Suppressor macrophage treated with lipopolysaccharide for 1 hour (primary cell): ENCODE measurements at regions not wholly inside any gene's neighbourhood (a gene's known extent, or its start where the extent isn't known, plus 50 kb on each side); places are given as distances from the start of the nearest gene placed in this dataset.

Experiments used
- DNase-seq, 3 donors: peaks; one replicate each; pipeline ENCODE4 v3.0.0-alpha.2; 2020 to 2022

DNA sequence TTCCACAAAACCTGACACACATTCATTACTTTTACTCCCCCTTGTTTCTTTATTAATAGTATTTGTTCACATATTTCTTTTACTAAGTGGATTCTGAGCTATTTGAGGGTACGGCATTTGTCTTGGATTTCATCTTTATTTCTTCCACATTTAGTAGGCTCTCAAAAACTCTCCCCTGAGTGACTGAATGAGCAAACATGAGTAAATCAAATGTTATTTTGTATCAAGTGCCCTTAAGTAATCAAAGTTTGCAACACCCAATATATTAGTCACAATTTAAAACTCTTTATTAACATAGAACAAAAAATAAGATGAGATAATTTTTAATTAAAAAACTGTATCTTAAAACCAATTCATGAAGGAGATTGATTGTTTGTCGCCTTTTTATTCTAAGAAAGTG, 1101.9 kb upstream of the TENM4 start:
- no peak for DNase-seq

DNA sequence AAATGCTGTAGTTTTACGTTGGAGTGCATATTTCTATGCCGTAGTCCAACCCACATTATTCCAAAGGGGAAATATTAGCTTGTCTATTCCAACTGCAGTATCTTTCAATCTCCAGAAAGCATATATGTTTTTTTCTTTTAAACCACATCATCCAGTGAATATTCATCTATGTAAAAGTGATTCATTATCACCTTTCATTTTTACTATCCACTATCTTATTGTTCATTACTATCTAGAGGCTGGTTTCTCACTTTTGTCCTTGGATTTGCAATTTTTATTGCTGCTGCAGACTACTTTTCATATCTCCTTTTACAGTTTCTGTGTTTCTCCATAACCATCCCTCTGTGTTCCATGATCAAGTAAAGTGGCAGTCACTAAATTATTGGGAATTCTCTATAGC, 1097.2 kb upstream of the TENM4 start:
- no peak for DNase-seq

DNA sequence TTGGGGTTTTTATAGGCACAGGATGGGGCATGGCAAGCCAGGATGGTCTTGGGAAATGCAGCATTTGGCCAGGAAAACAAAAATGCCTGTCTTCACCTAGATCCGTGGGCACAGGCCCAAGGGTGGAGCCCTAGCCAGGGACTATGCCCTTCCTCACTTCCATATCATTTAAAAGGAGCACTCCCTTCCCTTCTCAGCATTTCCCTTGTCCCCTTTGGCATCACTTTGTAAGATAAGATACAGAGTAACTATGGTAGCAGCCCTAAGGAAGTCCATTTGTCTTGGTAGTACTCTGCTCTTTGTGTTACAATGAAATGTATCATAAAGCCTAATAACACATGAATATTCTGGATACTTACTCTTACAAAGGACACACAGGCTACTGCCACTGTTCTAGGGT, 1092.6 kb upstream of the TENM4 start:
- no peak for DNase-seq

DNA sequence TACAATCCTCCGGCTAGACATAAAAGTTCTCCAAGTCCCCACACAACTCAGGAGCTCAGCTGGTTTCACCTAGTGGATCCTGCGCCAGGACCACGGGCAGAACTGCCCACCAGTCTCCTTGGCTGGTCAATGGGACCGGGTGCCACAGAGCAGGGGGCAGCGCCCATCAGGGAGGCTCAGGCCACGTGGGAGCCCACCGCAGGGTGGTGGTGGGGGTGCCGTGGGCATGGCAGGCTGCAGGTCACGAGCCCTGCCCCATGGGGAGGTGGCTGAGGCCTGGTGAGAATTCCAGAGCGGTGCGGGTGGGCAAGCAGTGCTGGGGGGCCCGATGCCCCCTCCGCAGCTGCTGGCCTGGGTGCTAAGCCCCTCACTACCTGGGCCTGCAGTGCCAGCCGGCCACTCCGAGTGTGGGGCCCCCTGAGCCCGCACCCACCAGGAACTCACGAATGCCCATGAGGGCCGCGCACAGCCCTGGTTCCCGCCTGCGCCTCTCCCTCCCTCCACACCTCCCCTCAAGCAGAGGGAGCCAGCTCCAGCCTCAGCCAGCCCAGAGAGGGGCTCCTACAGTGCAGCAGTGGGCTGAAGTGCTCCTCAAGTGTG, 1091.9 kb upstream of the TENM4 start:
- DNase-seq: no peak

DNA sequence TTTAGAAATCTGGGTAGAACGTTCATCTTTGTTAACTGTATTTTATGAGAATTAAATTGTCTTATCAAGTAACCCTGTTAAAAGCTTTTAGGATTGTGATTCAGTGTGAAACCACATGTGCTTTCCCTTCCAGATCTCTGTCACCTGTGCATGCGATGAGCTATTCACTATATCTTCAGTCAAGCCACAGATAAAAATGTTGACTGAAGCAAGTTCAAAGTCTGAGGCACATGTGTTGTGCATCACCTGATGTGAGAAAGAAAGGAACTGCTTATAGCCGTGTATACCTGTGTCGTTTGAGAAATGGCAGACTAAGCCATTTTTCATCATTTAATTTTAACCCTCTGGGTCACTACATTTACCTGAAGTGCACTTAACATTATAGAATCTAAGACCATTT, 1088.9 kb upstream of the TENM4 start:
- DNase-seq: no peak

DNA sequence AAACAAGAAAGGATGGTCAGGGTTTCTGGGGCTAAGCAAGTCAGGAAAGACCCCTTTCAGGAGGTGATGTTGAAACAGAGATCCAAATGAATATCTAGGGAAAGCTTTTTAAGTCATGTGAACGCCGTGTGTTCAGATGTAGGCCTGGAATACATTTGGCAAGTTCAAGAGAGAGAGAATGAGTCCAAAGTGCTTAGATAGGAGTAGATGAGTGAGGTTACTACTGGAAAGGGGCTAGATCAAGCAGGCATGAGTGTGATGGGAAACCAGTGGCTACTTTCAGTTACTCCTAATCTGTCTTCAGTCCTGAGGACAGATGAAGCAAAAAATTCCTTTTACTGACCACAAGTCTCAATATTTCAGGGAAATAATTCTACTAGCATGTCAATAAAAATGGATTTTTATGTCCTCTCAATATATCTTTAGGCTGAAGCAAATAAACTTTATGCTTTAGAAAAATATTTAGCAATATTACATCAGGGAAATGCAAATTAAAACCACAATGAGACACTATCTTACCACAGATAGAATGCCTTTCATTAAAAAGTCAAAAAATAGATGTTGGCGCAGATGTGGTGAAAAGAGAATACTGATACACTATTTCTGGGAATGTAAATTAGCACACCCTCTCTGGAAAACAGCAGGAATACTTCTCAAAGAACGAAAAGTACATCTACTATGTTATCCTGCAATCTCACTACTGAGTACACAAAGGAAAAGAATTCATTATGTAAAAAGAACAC, 1085.0 kb upstream of the TENM4 start:
- no peak for DNase-seq

DNA sequence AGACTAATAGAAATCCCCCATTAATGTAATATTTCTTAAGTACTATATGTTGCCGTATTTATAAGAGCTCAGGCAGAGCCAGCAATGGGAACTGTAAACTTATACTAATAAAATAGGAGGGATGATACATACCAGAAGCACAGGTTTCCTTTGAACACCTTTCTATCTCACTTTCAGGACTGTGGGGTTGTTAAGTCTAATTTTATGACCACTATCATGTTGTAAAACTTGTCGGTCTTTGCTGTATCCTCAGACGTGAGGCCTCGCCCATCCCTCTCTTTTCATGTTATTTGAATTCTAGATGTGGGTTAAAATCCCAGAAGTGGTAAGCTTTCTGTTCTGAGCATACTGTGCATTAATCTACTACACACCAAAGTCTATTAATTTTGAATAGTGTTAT, 1083.5 kb upstream of the TENM4 start:
- no peak for DNase-seq

DNA sequence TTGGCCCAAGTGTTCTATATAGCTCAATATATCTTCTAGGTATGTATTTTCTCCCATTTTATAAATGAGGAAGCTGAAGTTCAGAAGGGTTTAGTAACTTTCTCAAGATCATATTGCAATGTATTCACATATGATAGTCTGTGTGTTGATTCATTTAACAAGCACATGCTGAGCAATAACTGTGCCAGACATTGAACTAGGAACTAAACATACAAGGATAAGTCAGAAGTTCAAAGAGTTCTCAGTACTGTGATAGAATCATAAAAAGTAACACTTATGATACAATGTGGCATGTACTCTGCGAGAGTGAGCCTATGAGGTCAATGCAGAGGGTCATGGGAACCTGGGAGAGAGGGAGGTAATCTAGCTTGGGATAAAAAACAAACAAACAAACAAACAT, 1082.2 kb upstream of the TENM4 start:
- DNase-seq: no peak

DNA sequence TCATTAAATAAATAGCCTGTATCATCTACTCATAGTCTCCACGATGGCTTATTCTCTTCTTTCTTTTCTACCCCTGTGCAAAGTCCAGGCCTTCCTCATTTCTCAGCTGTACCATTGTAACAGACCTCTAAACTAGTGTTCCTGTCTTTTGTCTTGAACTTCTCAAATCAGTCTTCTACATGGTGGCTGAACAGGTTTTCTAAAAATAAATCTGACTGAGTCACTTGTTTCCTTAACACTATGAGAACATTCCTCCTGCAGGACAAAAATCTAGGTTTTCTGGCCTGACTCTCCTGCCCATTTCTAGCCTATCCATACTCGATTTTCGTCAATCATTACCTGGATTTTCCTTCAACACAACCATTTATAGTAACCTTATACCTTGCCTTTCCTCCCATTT, 1080.8 kb upstream of the TENM4 start:
- no peak for DNase-seq

DNA sequence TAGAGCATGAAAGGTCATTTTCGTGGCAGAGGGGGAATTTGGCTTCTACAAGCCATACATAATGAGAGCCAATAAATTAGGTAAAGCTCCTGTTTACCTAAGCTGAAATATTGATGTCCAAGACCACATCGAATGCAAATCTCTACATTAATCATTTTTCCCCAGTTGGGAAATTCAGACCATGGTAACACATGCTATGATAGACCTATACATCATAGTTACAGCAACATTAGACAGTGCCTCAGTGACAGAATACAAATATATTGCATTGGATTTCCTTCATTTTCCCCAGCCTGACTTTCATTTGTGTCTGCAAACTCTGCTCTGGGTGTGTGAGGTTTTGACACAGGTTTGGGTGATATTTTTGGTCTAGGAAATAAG, 1079.7 kb upstream of the TENM4 start:
- no peak for DNase-seq

DNA sequence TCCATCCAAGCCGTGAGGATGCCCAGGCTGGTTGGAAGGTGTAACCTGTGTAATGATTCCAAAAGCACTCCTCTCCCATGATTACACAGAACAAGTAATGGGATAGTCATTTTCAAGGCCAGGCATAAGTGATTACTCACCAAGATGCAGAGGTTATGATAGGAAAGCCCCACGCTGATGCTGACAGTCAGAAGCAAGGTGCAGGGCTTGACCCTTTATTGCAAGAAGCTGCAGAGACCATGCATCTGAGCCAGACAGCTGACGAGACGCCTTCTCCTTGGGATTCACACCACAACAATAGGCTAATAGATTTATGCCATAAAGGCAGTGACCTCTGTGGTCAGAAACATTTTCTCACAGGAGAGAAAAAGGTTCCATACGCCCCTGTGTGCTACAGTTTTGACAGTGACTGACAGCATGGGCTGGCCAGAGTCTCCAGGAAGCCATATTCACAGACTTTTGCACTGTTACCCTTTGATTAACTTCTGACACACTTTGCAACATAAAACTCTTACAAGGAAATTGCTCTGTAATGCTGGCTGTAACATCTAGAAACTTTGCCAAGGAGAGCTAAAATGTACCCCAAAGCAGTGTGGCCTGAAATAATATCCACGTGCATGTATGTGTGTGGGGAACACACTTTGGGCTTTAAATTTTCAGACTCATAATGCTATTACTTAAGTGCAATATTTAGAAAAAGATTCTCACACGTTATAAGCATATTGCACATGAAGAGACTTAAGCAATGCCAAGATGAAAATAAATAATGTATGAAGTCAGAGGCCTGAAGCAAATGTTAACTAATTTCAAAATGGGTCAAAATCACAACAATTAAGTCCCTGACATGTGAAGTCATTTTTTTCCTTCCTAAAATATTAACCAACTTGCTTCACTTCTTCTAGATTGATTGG, 1079.0 kb upstream of the TENM4 start:
- DNase-seq: no peak

DNA sequence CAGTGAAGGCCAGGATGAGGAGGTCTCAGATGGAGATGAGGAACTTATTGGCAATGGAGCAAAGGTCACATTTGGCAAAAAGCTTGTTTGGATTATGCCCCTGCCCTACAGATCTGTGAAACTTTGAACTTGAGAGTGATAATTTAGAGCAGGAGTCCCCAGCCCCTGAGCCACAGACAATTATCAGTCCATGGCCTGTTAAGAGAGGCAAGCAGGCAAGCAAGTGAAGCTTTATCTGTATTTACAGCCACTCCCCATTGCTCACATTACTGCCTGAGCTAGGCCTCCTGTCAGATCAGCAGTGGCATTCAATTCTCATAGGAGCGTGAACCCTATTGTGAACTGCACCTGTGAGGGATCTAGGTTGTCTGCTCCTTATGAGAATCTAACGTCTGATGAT, 1076.9 kb upstream of the TENM4 start:
- DNase-seq: no peak

DNA sequence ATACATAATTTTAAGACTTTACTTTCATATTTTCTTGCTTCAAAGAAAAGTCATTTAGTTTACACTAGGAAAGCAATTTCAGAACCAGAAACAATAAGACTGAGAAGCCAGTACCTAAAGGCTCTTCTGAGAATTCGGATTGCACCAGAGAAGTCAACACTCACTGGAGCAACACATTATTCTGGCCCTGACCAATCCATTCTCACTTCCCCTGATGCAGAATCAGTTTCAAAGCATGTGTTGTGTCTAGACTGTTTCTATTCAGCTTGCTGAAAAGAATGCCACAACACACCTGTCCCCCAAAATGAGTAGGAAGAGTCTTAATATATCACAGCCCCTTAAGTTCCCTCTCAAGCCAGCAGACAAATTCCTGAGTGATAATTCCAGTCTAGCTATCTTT, 1074.3 kb upstream of the TENM4 start:
- no peak for DNase-seq

DNA sequence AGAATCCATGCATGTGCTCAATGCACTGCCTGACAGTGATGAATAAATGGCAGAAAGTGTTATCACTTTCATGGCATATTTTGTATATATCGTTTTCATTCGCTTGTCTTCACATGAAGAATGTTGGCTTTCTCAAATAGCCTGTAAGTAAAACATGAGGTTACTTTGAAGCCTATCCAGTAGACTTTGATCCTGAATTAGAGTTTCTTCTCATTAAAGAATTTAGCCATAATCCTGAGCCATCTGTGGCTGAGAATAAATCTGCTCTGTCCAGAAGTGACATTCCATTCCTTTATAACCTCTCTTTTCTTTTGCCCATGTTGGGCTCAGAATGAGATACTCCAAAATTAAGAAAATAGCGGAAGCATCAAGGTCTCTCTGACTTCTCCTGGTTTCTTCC, 1071.7 kb upstream of the TENM4 start:
- DNase-seq: no peak

DNA sequence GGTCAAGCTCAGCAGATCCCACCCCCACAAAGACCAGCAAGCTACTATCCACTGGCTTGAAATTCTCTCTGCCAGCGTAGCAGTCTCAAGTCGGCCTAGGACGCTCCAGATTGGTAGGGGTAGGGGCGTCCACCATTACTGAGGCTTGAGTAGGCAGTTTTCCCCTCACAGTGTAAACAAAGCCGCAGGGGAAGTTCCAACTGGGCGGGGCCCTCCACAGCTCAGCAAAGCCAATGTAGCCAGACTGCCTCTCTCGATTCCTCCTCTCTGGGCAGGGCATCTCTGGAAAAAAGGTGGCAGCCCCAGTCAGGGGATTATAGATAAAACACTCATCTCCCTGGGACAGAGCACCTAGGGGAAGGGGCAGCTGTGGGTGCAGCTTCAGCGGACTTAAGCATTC, 1064.9 kb upstream of the TENM4 start:
- no peak for DNase-seq

DNA sequence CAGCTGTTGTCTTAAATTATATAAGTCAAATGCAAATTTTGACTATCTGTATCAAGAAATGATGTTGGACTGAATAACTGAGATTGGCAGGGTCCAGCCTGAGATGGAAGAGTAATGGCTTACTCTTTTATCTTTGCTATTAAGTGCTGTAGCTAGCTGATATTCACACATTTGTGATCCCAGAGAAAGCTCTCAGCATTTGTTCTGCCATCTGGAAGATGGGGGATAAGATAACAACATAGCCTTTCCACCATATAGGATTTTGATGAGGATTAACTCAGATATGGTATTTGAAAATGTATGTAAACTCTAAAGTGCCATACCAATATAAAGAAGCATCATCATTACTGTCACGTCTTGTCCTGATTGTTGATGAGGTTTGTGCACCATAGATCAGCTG, 1063.2 kb upstream of the TENM4 start:
- no peak for DNase-seq

DNA sequence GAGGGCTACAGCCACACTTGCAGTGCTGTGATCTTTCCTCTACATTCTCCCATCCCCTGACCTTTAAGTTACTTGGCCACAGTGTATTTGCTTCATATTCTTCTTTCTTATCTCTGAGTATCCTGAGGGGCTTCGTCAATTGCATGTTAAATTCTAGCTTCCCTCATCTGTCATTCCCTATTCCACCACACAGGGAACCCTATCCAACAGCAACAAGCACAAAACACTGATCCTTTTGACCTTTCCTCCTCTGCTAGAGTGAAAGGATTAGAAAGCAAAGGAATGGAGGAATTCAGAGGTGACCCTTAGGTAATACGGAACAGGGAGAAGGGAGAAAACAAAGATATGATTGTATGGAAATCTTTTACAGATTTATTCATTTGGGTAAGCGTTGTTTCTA, 1061.7 kb upstream of the TENM4 start:
- DNase-seq: no peak

DNA sequence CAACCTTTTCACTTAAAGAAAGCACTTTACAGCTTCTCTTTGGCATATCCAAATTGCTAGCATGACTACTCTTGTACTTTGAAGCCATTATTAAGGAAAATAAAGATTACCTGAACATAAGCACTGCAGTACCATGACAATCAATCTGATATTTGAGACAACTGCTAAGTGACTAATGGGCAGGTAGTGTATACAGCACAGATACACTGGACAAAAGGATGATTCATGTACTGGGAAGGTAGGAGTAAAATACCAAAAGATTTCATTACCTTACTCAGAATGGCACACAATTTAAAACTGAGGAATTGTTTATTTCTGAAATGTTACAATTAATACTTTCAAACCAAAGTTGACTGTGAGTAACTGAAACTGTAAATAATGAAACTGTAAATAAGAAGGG, 1054.3 kb upstream of the TENM4 start:
- no peak for DNase-seq

DNA sequence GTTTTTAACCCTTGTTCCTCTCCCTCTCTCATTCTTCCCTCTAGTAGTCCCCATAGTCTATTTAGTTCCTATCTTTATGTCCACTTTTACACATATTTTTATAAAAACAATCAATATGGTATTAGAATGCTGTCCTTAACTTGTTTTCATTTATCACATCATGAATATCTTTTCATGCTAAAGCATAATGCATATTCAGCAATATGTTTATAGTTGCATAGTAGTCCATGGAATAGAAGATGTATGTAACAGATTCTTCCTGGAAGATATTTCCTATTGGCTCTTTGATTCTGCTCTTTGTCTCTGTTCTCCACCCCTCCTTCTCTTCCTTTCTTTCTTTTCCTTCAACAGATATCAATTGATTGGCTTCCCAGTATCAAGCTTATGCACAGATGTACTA, 1047.1 kb upstream of the TENM4 start:
- DNase-seq: no peak

DNA sequence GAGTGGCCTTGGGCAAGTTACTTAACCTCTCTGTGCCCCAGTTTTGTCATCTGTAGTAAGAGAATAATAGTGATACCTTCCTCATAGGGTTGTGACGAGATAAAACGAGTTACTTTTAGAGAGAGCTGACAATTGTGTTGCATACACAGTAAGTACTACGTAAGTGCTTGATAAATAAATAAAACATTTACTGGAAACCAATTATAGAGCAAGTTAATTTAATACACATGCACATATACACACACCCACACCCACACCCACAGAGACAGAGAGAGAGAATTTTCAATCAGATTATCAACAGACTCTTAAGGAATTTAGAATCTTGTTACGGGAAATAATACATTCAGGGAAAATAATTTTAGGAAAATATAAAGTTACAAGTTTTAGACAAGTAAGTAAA, 1045.8 kb upstream of the TENM4 start:
- no peak for DNase-seq

DNA sequence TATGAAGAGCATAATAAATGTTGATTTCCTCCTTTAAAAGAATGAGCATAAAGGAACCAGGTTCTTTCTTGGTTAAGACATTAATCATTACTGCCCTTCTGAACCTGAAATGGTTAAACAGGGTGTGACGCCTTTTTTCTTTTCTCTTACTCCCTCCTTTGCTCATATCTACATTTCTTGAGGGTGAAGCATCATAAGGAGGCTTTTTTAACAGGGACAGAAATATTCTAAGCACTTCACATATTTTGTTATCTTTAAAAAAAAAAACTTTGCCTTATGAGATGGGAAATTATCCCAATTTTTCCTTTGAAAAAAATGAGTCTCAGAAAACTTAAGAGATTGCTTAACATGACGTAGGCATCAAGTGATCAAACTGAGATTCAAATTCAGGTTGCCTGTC, 1036.3 kb upstream of the TENM4 start:
- no peak for DNase-seq

DNA sequence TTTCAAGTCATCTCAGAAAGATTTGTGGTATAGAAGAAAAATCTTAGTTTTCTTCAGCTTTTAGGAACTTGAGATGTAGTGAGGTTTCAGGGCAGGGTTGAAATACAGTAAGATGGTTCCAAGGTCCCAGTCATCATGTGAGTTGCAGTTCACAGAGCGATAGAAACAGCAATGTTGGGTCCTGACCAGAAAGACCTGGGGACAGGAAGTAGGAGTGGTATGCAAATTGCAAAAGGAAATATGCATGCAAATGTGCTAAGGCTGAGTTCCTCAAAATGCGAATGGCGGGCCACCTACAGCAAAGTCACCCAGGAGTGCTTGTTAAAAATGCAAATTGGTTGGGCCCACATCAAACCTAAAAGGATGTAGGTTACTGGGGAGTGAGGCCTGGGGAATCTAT, 1032.7 kb upstream of the TENM4 start:
- DNase-seq: no peak

DNA sequence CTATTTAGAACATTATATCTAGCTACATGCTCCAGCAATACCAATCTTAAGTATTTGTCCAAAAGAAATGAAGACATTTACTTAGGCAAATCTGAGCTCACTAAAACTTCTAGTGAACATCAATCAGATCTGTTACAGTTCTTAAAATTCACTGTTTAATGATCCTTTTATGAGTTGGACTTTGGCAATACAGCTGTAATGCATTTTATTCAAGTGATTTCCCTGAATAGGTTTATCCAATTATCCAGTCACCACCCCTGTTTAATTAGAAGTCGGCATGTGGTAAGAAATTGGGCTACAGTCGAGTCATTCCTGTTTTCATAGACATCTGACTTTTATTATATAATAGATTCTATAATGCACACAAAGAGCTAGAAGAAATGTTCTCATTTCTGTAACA, 1029.0 kb upstream of the TENM4 start:
- no peak for DNase-seq

DNA sequence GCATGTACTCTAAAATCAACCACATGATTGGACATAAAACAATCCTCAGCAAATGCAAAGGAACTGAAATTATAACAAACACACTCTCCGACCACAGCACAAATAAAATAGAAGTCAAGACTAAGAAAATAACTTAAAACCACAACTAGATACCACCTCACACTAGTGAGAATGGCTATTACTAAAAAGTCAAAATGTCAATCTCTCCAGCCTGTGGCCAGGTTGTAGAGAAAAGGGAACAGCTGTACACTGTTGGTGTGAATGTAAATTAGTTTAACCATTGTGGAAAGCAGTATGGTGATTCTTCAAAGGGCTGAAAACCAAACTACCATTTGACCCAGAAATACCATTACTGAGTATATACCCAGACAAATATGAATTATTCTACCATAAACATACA, 1025.7 kb upstream of the TENM4 start:
- no peak for DNase-seq
